ENCODE measurements at regions not wholly inside any gene's neighbourhood (a gene's known extent, or its start where the extent isn't known, plus 50 kb on each side); places are given as distances from the start of the nearest gene placed in this dataset.

DNA sequence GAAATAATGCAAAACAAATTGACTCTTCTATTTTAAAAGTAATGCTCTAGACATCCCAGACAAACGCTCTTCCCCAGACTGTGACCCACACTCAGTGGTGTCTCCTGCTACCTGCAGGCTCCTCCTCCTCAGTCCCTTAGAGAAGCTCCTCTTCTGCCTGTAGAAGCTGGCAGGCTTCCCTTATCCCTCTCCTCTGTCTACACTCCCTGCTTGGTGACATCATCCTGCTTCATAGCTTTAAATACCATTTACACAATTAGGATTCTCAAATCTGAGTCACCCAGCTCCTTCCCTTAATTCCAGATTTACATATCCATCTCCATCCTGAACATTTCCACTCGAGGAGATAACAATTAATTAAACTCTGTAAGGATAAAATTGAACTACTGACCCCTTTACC lies 167.9 kb downstream of the FBXO15 start:
- TF ChIP-seq, protein P1, sequence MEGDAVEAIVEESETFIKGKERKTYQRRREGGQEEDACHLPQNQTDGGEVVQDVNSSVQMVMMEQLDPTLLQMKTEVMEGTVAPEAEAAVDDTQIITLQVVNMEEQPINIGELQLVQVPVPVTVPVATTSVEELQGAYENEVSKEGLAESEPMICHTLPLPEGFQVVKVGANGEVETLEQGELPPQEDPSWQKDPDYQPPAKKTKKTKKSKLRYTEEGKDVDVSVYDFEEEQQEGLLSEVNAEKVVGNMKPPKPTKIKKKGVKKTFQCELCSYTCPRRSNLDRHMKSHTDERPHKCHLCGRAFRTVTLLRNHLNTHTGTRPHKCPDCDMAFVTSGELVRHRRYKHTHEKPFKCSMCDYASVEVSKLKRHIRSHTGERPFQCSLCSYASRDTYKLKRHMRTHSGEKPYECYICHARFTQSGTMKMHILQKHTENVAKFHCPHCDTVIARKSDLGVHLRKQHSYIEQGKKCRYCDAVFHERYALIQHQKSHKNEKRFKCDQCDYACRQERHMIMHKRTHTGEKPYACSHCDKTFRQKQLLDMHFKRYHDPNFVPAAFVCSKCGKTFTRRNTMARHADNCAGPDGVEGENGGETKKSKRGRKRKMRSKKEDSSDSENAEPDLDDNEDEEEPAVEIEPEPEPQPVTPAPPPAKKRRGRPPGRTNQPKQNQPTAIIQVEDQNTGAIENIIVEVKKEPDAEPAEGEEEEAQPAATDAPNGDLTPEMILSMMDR (IDR thresholded peaks at IDR 0.05; ENCODE audit: extremely low read depth, low read depth, low read length) = no peak

DNA sequence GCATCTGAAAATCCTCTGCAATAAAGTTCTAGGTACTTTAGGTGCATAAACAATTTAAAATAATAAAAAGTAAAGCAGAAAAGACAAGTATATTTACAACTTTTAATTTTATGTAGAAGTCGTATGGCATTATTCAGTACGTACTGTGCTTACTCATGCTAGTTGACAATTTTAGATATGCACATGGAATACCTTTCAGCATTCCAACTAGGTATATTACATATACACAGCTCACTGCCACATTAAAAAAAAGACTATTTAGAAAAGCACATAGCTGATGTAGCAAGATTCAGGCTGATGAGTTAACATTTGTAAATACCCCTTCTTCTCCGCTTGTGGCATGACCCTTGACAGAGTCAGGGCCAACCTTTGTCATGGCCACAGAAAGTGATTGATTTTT lies 171.2 kb downstream of the FBXO15 start:
- no peaks in the 10 kb centered on the region for H3K27me3 ChIP-seq (ENCODE audit: insufficient read depth, low read length)
- no peaks in the 10 kb centered on the region for H3K9me3 ChIP-seq (ENCODE audit: low read depth, low read length)
- TF ChIP-seq, protein P1 (IDR thresholded peaks at IDR 0.05; ENCODE audit: extremely low read depth, low read depth, low read length) = no peak
- H3K27ac ChIP-seq (ENCODE audit: low read depth, low read length) = no peak overlapping the region
- no peak overlapping the region for H3K4me3 ChIP-seq (ENCODE audit: insufficient read depth, low read length)
- H3K79me2 ChIP-seq (ENCODE audit: insufficient read depth, low read length) = no peaks in the 10 kb centered on the region
- H4K20me1 ChIP-seq (ENCODE audit: insufficient read depth, low read length) = no peaks in the 10 kb centered on the region
- no peak overlapping the region for H3K4me2 ChIP-seq (ENCODE audit: insufficient read depth, low read length)
- no peak overlapping the region for H2AFZ ChIP-seq (ENCODE audit: low read length)
- no peaks in the 10 kb centered on the region for H3K4me1 ChIP-seq (ENCODE audit: insufficient read depth, low read length)
- no peak for DNase-seq (ENCODE audit: insufficient read length, low spot score, missing footprints)
- no peaks in the 10 kb centered on the region for H3K36me3 ChIP-seq (ENCODE audit: insufficient read depth, low read length)

More for the DNA sequence above, 167.9 kb downstream of the FBXO15 start:
- Histone ChIP-seq H3K4me1 (ENCODE audit: insufficient read depth, low read length) (no peaks in the 10 kb centered on the region), H2AFZ (ENCODE audit: low read length) (no peak overlapping the region), H3K27me3 (ENCODE audit: insufficient read depth, low read length) (no peaks in the 10 kb centered on the region), H3K4me2 (ENCODE audit: insufficient read depth, low read length) (no peak overlapping the region), H3K36me3 (ENCODE audit: insufficient read depth, low read length) (no peaks in the 10 kb centered on the region), H3K79me2 (ENCODE audit: insufficient read depth, low read length) (no peaks in the 10 kb centered on the region), H4K20me1 (ENCODE audit: insufficient read depth, low read length) (no peaks in the 10 kb centered on the region), H3K27ac (ENCODE audit: low read depth, low read length) (no peak overlapping the region), H3K4me3 (ENCODE audit: insufficient read depth, low read length) (no peak overlapping the region), H3K9me3 (ENCODE audit: low read depth, low read length) (no peaks in the 10 kb centered on the region)
- no peak for DNase-seq (ENCODE audit: insufficient read length, low spot score, missing footprints)

DNA sequence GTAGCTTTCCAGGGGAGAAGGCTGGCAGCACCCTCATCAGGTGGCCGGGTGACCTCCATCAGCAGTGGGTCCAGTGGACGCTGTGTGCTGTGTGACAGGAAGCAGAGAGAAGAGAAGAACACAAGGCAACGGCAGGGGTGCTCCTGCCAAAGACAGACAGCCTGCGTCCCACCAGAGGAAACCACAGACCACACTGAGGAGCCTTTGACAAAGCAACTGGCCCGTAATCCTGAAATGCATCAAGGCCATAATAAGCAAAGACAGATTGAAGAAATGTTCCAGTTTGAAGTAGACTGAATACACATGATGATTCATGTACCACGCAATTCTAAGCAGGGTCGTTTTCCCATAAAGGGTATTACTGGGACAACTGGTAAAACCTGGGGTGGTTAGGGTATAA lies 172.4 kb downstream of the FBXO15 start:
- Histone ChIP-seq H3K4me2 (ENCODE audit: insufficient read depth, low read length) (no peak overlapping the region), H4K20me1 (ENCODE audit: insufficient read depth, low read length) (no peaks in the 10 kb centered on the region), H3K27ac (ENCODE audit: low read depth, low read length) (no peak overlapping the region), H3K4me1 (ENCODE audit: insufficient read depth, low read length) (no peaks in the 10 kb centered on the region), H3K79me2 (ENCODE audit: insufficient read depth, low read length) (no peaks in the 10 kb centered on the region), H2AFZ (ENCODE audit: low read length) (no peak overlapping the region), H3K4me3 (ENCODE audit: insufficient read depth, low read length) (no peak overlapping the region), H3K36me3 (ENCODE audit: insufficient read depth, low read length) (no peaks in the 10 kb centered on the region), H3K9me3 (ENCODE audit: low read depth, low read length) (no peaks in the 10 kb centered on the region), H3K27me3 (ENCODE audit: insufficient read depth, low read length) (no peaks in the 10 kb centered on the region)
- TF ChIP-seq, protein P1 (IDR thresholded peaks at IDR 0.05; ENCODE audit: extremely low read depth, low read depth, low read length) = no peak
- DNase-seq (ENCODE audit: insufficient read length, low spot score, missing footprints) = no peak

DNA sequence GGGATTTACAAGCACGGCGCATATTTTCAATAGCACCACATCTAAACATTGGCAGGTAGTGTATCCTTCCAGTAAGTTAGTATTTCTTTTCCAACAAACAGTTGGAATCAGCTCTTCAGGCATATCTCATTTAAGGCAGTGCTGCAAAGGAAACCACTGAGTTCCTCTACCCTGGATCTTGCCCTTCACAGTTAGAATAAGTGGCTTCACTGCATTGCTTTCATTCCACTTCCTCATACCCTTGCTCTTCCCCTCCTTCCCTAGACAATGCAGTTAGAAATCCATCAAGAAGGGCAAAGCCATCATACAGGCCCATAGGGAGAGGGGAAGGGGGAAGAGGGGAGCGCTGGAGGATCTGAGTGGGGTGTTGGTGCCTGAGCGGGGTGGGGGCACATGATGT lies 173.7 kb downstream of the FBXO15 start:
- TF ChIP-seq, protein P1 (IDR thresholded peaks at IDR 0.05; ENCODE audit: extremely low read depth, low read depth, low read length) = no peak
- H3K4me1 ChIP-seq (ENCODE audit: insufficient read depth, low read length) = no peaks in the 10 kb centered on the region
- H3K4me3 ChIP-seq (ENCODE audit: insufficient read depth, low read length) = no peak overlapping the region
- no peaks in the 10 kb centered on the region for H3K36me3 ChIP-seq (ENCODE audit: insufficient read depth, low read length)
- no peaks in the 10 kb centered on the region for H3K9me3 ChIP-seq (ENCODE audit: low read depth, low read length)
- no peaks in the 10 kb centered on the region for H4K20me1 ChIP-seq (ENCODE audit: insufficient read depth, low read length)
- H3K79me2 ChIP-seq (ENCODE audit: insufficient read depth, low read length) = no peaks in the 10 kb centered on the region
- no peak overlapping the region for H2AFZ ChIP-seq (ENCODE audit: low read length)
- no peak overlapping the region for H3K27ac ChIP-seq (ENCODE audit: low read depth, low read length)
- DNase-seq (ENCODE audit: insufficient read length, low spot score, missing footprints) = no peak
- H3K4me2 ChIP-seq (ENCODE audit: insufficient read depth, low read length) = no peak overlapping the region
- no peaks in the 10 kb centered on the region for H3K27me3 ChIP-seq (ENCODE audit: insufficient read depth, low read length)

Measured in osteoblast (primary cell).